CD4-positive, alpha-beta T cell treated with Interleukin-6 for 4 hours (primary cell): ENCODE measurements at regions not wholly inside any gene's neighbourhood (a gene's known extent, or its start where the extent isn't known, plus 50 kb on each side); places are given as distances from the start of the nearest gene placed in this dataset.
A peak's percentile ranks its signal among the peaks of the same experiment; 100 is the strongest.

Experiments used
- DNase-seq: peaks from one replicate; pipeline ENCODE4 v3.0.0-alpha.2; 2020; ENCODE audit warnings: mixed read lengths

DNA sequence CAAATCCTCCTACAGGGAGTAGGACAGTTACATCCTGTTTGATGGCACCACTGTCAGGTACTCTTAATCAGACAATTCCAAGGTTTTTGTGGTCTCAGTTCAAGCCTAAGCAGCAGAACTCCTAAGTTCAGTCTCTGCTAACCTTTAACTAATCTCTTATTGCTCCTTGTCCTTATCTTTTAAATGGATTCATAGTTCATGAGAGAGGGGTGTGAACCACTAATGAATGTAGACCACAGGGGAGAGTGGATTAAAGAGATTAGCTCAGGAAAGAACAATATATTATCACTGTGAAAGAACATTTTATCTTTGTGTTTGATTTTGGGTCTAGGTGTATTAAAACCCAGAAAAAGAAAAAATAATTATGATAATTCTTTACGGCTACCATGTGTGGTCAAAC is 168.9 kb downstream of the DCK start:
- no peak for DNase-seq

GRCh38 chr4:71163317-71163716 is 169.9 kb downstream of the DCK start:
- no peak for DNase-seq

- no peak for DNase-seq
These were observed 171.7 kb upstream of the SLC4A4 start for GRCh38 chr4:71167083-71167482.

- DNase-seq: no peak
These were observed 167.2 kb upstream of the SLC4A4 start for GRCh38 chr4:71171592-71171991.

DNA sequence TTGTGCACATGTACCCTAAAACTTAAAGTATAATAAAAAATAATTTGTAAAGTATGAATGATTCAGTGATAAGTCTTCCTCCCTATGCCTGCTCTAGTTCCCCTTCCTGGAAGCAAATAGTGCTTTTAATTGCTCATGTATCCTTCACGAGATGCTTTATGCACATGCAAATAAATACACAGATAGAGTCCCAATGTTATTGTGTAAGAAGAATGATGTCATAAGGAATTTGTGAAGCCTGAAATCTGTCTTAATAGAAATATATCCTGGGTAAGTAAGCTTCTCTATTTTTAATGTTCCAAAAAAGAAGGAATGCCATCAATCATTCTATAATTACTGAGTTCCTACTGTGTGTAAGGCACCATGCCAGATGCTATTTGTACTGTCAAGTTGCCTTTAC is 157.5 kb upstream of the SLC4A4 start:
- DNase-seq: no peak

DNA sequence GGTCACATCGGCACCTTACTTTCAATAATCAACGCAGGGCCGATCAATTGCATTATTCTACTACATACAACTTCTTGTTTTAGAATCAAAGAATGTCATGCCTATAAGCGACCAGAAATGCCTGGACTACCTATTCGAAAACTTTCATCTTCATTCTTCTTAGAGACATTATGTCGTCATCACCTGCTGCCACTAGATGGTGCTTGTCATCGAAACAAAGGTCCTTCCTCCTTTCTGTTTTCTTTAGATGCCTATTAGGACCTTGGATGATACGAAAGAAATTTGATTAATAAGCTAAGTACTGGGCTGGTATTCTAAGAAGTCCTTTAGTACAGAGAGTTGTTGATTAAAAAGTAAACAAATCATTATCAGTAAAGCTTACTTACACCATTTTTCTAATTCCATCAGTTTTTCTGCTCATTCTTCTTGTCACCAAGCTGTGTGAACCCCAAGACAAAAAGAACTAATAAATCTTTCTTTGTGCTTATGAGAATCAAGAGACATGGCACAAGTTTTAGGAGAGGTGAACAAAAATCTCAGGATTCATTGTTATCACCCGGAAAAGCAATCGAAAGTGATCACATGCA is 154.5 kb upstream of the SLC4A4 start:
- peak; percentile 47 for DNase-seq

GRCh38 chr4:71185037-71185436 is 153.8 kb upstream of the SLC4A4 start:
- DNase-seq: no peak

GRCh38 chr4:71186257-71186565 is 152.6 kb upstream of the SLC4A4 start:
- no peak for DNase-seq

DNA sequence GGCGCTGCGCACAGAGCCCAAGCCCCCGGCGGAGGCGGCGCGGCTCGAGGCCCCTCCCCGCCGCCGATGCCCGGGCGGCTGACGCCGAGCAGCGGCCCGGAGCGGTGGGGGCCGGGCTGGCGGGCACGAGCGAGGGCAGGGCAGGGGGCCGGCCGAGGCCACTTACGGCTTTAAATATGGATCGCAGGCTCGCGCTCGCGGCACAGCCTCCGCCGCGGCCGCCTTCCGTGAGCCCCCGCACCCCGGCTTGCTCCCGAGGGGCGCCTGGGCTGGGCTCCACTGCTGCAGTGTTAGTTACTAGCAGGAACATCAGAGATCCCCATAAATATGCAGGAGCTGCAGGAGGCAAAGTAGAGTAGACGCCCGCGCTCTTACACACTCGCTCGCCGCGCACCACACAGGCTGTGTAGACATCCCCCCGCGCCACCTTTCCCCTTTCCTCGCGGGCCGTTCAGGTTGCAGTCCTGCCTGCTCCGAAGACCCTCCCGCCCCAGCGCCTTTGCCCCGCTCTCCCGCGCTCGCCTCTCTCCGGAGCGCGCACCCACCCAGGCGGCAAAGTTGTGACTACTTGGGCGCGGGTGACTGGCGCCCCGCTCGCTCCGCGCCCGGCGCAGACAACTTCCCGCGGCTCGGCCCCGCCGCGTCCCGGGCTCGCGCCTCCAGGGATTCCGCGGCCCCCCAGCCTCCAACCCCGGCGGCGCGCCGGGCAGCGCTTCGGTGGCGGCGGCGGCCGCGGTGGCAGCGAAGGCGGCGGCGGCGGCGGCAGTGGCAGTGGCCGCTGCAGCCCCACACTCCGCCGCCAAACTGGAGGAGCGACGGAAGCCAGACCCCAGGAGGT is 152.0 kb upstream of the SLC4A4 start:
- peak; percentile 21 for DNase-seq

DNA sequence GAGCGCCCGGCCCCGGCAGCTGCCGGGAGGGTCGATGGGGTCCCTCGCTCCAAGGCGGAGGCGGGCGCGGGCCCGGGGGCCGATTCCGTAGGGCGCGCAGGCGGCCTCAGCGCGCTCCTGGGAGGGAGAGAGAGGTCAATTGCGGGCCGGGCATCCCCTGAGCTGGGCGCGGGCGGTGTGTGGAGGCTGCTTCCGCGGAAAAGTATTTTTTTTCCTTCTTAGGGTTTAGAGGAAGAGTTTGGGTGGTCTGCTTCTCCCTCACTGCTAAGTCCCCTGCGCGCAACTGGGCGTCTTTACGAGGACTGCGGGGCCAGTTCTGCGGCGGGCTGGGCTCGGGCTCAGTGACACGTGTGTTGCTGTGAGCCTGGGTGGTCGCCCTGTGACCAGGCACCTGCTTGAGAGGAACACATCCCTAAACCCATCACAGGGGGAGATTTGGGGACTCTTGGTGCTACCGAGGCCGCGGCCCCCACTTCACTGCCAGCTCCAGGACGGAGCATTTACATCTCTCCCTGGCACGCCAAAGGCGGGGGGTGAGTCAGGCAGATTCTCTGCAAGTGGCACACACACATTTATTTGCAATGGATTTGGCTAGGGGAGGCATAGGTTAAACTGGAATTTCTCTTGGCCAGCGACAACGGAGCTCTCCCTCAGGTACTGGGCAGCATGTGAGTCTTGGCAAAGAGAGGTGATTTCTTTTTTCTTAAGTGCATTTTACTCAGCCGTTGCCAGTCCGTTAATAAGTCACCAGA is 151.2 kb upstream of the SLC4A4 start:
- DNase-seq: peak; percentile 13

DNA sequence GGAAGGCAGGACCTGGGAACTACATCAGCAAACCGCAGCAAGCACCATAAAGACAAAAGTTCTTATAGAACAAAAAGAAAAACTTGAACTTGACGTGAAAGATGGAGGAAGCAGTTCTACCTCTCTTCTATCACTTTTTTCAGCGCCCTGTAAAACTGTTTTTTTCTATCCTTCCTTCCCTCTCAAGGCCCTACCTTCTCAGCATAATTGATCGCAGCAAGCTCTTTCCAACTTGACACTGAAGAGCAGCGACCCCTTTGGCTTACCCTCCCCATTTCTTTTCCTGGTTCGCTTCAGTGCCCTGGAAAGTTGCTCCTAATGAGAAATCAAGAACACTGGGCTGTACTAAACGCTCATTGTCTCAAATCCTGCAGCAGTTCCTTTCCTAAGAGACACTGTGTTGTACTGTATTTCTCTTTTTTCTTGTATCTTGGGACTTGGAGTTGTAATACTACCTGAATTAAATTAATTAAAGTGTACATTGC is 150.6 kb upstream of the SLC4A4 start:
- DNase-seq: no peak

DNA sequence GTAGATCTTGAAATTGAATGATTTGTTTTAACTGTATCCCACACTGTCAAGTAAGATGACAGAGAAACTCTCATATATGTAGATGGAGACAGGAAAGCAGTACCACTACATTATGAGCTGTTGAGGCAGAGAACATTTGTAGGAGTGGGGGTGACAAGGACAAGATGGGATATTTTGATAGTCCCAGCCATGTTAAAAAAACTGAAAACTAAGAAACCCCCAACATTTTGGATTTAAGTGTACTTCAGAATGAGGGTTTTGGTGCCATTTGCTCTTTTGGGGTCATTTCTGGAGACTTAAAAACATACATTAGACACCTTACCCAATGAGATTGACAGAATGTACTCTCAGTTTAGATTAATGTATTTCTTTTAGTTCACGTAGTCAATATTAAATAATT is 149.9 kb upstream of the SLC4A4 start:
- DNase-seq: no peak

GRCh38 chr4:71189471-71189870 is 149.3 kb upstream of the SLC4A4 start:
- DNase-seq: no peak

GRCh38 chr4:71194454-71194853 is 144.4 kb upstream of the SLC4A4 start:
- no peak for DNase-seq

DNA sequence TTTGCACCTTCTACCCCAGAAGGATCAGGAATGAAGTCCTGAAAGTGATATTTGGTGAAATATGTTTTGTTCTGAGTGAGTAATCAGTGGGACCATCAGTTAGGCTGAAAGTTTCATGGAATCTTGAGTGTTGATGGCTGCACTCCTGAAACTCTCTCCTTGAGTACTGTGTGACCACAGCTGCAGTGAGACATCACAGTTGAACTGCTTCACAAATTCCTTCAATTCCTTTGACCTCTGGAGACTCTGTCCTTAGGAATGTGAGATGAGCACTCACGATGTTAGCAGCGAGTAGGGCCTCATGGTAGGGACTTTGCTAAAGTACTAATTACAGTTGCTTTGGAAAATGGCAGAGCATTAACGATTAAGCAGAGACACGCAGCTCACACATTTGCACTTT is 142.9 kb upstream of the SLC4A4 start:
- DNase-seq: no peak

GRCh38 chr4:71198958-71199357 is 139.9 kb upstream of the SLC4A4 start:
- no peak for DNase-seq

GRCh38 chr4:71201057-71201456 is 137.8 kb upstream of the SLC4A4 start:
- DNase-seq: no peak

DNA sequence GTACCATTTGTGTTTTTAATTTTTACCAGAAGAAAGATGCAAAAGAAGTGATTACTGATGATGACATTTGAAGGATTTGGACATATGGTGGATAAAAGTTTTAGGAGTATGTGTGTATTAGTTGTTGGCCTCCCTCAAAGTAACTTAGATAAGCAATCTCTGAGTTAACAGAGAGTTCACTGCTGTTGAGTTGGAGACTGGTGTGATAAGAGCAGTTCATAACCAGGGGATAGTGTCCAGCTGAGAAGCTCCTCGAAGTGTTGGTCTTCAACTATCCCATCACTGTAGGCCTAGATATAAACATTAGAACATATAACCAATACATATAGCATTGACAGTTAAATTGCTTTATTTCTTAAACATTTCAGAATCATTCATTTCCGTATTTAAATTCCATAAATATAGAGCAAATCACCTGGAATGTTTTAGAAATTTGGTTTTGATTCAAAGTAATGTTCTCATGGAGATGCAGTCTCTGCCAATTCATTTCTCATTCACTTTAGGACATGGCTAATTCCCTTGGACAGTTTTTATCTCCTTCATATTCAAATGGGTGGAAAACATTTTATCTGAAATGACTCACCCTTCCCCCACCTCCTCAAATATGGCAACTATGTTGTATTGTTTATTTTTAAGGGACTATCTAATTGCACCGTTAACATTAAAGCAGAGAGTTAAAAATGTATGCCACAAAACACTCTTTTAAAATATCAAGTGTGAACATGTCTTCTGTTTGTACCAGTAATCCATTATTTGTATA is 136.8 kb upstream of the SLC4A4 start:
- DNase-seq: no peak

DNA sequence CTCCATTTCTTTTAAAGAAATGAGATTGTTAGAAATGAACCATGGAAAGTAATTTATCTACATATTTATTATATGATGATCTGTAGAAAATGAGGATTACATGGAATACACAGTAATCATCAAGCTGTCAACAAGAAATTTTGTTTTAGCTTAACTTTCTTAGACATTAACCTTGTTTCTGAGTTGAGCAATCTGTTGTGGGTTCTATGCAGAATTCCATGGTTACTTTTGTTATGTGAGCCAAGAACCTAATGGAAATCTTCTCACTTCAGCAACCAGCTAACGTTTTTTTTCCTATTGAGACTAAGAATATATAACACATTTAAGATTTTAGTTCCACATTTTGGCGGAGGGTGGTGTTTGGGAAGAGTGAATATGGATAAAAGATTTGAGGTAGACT is 136.1 kb upstream of the SLC4A4 start:
- DNase-seq: no peak

GRCh38 chr4:71204056-71204455 is 134.8 kb upstream of the SLC4A4 start:
- no peak for DNase-seq

DNA sequence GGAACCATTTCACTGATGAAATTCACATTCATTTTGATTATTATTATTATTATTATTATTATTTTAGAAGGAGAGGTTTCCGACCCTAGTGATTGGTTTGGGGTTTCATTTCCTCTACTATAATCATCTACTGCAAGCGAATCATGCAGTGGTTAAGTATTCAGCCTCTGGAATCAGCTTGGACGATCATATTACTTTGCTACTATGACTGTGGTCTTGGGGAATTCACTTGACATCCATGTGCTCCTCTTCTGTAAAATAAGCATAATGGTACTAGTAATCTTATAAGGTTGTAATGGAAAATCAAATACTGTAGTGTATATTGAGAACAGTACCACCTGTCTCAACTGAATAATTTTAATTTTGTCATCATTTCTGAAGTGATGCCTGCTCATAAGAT is 132.1 kb upstream of the SLC4A4 start:
- DNase-seq: no peak

GRCh38 chr4:71209161-71209560 is 129.7 kb upstream of the SLC4A4 start:
- DNase-seq: no peak

- no peak for DNase-seq
These were observed 128.0 kb upstream of the SLC4A4 start for GRCh38 chr4:71210823-71211222.
